HG03558 (cell line): ENCODE measurements at regions not wholly inside any gene's neighbourhood (a gene's known extent, or its start where the extent isn't known, plus 50 kb on each side); places are given as distances from the start of the nearest gene placed in this dataset.
A peak's percentile ranks its signal among the peaks of the same experiment; 100 is the strongest.

Experiments
- ATAC-seq: cut with Tn5 transposase; IDR thresholded peaks from one replicate; pipeline ENCODE4 v1.9.1; 2021; ENCODE audit warnings: moderate number of reproducible peaks; ENCODE audit not compliant: unreplicated experiment; ENCODE audit errors: extremely low read depth

DNA sequence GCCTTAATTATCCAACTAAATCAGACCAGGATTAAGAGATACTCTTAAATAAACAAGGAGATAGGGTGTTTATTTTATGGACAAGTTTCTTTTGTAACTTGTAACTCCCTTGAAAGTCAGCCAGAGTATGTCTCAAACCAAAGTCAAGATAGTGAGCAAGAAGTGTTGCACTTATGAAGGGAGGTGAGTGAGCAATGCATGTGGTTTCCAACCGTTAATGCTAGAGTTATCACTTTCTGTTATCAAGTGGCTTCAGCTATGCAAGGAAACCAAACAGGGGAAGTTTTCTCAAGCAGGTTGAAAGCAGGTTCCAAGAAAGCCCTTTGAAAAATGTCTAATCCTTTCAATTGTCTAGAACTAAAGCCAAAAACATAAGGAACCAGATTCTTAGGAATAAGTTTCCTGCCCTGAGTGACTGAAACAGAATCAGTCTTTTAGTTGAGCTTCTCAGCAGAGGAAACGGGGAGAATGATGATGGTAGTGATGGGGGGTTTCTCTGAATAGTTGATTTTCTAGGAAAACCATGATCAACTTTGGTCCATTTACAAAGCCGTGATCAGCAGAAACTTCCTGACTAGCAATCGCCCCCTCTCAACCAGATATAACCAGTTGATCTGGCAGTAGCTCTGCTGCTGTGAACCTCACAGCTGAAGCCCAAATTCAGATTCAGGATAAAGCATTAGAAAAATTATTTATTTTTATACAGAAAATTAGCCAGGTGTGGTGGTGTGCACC is 128.4 kb downstream of the DAD1 start:
- no peak for ATAC-seq

DNA sequence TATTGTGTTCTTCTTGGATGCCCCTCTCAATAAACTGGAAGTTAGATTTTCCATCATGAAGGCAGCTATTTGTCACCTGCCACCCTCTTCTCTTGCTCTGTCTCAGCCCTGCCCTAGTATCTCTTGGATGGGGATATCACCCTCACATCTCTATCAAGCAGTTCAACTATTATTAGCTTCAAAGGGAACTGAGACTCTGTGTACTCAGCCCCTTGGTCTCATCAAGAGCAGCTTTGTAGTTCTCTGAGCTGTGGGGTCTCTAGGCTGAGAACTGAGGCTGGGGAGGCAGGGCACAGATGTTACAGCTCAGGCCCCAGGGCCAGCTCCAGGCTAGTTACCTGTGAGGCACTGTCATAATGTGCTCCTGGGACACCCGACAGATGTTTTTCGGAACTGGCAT is 130.3 kb downstream of the DAD1 start:
- ATAC-seq = no peak

DNA sequence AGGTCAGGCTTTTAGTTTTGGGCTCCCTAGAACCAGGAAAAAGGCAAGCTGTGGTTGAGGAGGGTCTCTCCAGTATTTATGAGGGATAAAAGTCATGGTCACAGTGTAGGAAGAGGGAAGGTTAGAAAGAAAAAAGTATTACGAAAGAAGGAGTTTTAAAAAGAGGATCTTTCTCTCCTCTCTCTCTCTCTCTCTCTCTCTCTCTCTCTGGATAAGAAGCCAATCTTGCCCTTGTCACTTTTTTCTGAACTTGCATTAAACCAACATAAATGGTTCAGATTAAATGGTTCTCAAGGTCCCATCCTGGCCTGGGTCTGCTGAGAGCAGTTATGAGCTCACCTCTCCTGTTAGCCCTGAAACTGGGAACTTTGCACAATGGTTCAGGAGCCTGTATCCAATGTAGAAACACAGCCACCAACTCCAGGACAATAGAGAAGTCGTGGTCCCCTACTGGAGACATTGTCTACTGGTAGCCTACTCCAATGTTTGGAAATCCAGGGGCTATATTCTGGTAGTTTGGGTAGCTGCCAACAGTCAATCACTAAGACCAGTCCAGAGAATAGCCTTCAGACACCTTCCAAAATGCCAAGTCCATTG is 131.9 kb downstream of the DAD1 start:
- ATAC-seq = no peak

DNA sequence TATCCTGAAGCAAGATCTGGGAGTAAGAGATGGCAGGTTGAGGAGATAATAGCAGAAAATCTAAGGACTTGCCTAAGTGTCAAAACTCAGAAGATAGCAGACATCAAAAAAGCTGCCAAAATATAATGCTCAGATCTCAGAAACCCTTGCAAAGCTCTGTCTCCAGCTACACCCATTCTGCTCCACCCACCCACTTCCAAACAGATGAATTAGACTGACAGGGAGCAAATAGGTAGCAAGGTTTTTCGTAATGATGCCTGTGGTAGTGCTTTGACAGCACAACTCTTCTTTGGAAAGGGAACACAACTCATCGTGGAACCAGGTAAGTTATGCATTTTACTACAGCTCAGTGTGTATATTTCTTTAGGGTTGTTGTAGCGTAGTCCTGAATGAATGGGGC is 132.6 kb downstream of the DAD1 start:
- no peak for ATAC-seq

DNA sequence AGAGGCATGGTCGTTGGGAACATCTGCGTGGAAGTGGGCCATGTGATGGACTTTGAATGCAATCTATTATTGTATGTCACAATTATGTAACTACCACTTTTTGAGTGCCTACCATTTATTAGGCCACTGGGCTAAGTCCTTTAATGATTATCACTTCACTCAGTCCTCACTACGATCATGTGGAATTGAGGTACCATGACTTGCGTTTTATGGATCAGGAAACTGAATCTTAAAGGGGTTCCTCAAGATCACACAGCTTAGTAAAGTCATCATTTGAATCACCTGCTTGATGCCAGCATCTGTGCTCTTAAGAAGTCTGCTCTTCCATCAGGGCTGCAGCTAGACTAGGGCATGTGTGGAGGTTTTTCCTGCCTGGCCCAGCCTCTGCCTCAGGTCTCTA is 136.7 kb downstream of the DAD1 start:
- ATAC-seq = no peak

DNA sequence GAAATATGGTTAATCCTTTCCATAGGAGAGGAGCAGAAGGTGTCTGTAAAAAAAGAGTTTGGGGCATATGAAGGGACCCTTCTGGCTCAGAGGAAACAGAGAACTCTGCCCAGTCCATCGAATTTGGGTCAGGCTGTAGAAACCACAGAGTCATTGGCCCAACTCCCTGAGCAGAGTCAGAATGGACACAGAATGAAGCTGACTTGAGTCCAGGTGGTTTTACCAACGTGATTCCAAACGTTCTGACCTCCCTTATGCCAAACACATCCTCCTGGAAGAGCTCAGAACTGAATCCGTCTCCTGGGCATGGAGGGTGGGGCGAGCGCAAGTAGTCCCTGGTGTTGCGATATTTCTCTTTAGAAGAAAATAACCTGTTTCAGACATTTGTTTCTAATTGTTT is 138.8 kb downstream of the DAD1 start:
- ATAC-seq = no peak

DNA sequence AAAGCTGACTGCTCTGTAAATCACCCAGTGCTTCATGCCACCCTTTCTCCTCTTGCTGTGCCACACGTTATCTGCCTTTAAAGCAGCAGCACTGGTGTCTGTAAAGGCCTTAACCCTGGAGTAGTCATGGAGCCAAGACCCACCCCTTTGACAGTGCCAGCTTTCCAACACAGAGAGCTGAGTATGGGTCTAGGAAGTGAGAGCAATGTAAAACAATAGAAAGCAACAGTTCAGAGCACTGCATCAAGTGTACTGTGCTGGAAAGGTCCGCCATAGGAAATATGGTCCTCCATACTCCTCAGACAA is 139.5 kb downstream of the DAD1 start:
- ATAC-seq = no peak

DNA sequence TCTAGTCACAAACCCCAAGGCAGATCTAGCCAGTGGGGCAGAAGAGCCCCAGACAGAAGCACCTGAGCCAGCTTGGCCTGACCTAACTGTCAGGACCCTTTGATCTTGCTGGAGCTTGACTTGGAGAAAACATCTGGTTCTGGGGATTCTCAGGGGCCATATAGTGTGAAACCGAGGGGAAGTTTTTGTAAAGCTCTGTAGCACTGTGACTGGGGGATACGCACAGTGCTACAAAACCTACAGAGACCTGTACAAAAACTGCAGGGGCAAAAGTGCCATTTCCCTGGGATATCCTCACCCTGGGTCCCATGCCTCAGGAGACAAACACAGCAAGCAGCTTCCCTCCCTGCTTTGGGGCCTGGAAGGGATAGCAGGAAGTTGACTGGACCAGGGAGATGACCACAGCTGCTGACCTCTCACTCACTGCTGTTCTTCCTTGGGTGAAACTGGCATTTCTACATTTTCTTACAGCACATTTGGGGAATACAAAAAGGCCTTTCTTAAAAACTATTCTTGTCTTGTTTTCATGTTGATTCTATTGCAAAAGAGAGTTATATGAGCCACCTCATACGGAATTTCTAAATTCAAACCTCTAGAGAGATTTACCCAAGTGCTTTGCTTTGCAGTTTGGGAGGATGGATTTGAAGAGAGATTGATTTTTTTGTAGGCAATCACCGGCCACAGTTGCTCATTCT is 140.0 kb downstream of the DAD1 start:
- ATAC-seq = peak; percentile 23

DNA sequence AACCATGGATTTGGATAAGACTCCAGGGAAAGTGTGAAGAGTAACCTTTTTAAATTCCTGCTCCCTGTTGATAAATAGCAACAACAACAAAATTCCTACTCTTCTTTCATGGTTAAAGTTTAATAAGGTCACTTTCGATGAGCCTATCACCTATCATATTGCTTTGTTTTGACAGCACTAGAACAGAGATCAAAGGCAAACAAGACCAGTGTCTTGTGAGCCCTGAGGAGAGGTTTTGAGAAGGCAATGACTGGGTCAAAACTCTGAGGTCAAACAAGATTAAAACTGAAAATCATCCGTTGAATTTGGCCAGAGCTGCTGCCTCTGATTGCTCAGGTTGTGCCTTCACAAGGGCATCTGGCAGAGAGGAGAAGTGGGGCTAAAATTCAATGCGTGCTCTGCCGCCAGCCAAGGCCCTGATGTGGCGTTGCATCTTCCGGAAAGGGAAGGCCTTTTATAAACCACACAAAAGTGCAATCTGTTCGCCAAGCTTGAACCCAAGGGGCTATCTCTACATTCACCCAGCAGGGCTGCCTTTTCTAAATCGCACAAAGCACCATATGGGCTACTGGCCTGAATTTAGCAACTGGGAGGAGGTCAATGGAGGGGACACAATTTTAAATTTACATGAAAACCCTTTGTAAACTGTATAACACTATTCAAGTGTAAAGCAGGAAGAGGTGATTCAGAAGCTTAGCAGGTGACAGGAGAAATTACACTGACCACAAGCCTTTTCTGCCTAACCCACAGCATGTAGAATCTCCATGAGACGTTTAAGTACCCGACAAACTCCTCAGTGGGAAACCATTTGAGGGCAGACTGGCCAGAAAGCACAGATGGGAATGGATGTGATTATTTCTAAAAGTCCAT is 140.8 kb downstream of the DAD1 start:
- peak; percentile 37 for ATAC-seq

DNA sequence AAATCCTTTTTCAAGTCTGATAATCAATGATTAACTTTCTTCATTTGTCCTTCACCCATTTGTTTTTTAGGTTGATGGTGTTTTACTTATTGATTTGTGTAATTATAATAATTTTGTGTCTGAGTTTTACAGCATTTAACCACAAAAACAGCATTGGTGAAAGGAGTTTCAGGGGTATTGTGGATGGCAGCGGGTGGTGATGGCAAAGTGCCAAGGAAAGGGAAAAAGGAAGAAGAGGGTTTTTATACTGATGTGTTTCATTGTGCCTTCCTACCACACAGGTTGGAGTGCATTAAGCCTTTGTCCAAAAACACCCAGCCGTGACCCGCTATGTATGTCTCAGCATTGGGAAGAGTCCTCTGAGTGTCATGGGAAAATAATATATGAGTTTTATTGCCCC is 150.3 kb downstream of the DAD1 start:
- no peak for ATAC-seq

DNA sequence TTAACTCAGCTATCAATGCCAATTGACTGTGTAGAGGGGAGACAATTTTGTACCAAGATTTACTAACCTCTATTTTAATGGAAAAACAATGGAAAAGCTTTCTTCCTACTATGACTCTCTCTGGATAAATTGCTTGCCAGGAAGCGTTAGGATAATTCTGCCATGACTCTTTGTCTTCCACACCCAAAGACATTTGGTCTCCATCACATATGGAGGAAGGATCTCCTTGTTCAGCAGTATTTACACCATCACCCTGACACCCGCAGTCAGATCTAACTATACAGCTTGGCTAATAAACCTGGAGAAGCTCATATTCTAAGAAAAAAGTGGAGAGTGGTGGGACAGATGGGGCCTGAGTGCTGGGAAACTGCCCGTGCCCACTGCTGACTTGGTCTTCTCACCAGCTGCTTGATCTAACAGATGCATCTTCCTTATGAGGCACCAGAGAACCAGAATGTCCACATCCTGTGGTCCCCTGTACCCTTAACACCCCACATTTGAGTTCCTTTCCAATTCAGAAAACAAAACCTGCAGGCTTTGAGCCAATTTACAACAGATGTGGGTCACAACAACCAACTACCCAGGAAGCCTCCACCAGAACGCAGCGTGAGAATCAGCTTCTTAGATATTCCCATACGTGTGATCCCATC is 154.0 kb downstream of the DAD1 start:
- no peak for ATAC-seq

DNA sequence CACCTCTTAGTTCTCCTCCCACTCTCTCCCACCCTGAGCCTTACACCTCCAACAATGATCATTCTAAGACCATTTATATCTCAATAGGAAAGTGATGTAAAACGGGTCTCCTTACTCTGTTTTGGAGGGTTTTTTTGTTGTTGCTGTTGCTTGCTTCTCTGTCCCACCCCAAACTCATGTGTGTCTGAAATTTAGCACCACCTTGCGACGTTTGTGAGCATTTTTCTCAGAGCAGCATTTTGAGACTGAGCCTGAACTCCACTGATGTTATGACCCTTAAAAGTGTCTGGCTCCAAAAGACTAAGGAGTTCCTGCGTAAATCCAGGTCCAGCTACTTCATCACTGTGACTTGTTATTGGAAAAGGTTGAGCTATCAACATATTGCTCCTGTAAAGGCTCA is 155.0 kb downstream of the DAD1 start:
- no peak for ATAC-seq

DNA sequence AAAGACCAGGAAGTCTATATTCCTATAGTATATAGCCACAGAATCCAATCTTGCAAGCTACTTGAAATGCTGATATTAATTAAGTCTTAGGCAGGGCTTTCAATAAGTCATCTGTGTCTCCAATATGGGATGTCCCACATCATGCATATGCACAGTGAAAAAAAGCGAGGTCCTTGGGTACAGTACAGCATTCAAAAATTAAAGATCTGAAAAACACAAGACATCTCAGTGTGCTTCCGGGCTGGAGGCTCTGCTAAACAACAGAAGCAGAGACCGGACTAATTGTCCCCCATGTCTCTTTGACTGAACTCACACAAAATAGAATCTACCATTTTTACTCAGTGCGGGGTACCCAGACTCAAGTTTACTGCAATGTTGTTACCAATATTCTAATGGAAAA is 156.0 kb downstream of the DAD1 start:
- no peak for ATAC-seq

DNA sequence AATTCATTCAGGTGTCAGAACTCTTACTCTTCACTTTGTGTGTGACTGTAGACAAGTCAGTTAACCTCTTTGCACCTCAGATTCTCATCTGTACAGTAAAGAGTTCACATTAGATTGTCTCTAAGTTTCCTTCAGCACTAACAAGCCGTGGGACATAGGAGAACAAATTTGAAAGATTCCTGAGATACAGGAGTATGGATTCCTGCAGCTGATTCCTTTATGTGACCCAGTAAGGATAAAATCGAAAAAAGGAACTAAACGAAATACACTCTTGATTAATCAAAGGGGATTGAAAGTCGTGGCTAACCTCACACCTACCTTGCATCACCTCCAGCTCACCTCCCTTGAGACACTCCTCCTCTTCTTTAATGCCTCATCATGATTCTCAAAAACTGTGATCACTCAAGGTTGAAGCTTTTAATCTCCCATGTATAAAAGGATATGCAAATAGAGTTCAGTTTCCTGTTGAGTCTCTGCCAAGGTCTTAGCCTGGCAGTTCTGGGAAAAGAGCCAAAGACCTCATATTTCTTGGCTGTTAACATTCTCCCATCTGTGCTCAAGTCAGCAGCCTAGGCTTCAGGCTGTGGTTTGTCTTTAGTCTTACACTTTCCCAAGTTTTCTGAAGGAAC is 156.6 kb downstream of the DAD1 start:
- no peak for ATAC-seq

DNA sequence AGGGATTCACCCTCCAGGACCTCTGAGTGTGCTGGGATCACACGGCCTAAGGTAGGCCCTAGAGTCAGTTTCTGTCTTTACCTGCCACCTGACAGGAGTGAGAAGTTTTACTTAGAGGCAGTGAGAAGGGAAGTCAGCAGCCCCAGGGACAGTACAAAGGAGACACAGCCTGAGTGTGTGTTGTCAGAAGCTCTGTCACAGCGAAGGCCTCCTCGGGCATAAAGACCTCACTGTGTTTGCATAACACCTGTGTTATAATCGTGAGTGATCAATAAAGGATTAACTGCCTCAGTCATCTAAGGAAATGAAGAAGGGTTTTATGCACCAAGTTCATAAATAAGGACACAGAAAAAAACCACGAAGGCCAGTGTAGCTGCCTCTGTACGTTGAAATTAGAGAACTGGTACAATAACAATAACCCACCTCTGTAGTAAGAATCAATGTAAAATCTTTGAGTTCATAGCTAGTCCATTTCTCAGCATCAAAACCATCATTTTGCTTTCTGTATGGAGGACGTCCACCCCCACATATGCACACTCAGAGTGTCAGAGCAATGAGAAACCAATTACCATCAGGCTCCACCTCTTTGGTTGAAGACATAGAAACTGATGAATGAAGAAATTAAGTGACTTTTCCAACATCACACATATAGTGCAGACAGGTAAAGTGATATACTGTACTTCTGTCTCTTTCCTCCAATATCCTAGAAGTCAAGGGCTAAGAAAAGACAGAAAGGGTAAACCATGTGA is 159.3 kb downstream of the DAD1 start:
- ATAC-seq = no peak

DNA sequence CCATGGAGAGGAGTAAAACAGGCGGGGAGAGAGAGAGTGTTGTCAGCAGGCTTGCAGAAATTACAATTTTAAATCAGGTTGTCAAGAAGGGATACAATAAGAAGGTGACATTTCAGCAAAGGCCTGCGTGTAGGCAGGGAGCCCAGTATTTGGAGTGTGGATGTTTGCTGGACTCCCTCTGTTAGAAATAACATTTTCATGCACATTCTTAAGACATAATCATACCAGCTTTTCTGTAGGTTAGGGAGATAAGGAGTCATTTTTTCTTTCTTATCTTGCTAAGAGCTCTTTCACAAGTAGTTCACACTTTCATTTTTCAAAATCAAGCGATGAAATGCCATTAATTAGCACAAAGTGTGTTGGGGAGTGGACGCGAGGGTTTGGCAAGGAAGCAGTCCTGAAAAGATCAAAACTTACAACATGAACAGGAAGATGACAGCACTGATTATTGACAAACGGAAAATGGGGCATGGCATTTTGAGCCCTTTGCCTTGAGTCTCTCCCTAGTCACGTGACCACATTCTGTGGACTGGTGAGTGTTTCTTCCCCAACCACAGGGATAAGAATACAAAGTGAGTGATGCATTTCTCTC is 160.2 kb downstream of the DAD1 start:
- ATAC-seq = no peak

DNA sequence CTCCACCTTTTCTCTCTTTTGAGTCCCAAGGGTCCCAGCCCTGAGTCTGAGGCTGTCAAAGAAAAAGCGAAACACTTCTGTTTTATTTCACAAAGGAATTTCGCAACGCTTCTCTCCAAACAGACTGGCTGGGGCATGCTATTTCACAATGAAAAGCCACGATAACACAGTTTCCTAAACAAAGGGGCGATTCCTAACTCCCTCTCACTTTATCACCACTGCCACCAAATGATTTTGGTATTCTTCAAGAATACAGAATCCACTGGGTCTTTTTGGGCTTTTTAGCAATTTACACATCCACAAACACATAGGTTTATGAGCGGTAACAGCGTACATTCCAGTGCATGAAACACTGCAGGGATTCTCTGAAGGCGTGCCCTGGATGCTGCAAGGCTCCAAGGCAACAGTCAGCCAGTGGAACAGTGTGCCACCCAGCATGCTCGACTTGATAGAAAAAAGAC is 161.2 kb downstream of the DAD1 start:
- ATAC-seq = no peak

DNA sequence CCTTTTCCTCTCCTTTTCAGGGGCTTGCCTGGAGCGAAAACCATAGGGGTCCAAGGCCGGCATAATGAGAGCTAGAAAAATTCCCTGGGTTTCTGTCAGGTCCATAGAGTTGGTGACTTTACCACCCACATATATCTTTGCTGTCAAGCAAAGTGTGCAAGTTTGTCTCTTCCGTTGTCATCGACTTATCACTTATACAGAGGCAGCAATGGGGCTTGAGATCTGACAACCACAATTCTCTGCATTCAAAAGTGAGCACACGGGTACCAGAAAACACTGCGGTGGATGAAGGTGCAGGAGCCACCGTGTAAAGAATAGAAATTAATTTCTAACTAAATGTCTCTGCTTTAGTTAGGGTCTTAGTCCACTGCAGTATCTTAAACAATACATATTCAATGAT is 162.3 kb downstream of the DAD1 start:
- ATAC-seq = no peak

DNA sequence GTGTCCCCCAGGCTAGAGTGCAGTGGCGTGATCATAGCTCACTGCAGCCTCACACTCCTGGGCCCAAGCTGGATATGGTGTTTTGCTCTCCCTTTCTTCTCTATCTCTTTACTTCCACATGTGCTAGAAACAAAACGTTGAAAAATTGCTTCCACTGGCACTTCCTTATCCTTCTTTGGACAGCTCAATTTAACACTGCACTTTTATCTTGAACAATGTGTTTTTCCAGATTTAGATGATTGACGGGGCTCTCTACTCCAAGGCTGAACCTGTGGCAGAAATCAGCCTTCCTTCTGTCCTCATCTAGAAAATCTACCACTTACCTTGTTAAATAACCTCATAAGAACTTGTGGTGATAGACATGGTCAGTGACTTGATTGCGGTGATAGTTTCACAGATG is 165.1 kb downstream of the DAD1 start:
- ATAC-seq = no peak
